ENCODE measurements at regions not wholly inside any gene's neighbourhood (a gene's known extent, or its start where the extent isn't known, plus 50 kb on each side); places are given as distances from the start of the nearest gene placed in this dataset.

DNA sequence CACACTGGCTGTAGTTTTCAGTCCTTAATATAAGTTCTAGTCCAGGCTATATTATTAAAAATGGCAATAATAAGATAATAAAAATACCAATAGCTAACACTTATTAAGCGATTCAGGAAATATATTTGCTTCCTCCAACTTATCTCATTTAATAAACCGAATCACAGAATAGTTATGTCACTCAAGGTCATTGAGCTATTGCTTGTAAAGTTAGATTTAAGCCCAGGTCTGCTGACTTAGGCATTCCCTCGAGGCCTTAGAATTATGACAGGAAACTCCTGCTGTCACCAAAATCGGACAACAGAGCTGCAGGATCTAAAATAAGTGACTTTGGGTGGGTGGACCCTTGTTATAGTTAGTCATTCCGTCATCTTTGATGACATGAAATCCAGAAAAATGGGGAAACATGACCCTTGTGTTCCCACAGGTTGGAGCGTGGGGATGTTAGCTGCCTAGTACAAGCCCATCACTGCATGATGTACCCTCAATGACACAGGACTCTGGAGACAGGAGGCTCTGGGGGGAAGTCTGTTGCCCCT, 181.3 kb upstream of the PHYHIPL start:
- no peak for TF ChIP-seq CTCF (IDR thresholded peaks at IDR 0.05)
- no peak for DNase-seq

GRCh38 chr10:58996063-58996462, 180.4 kb upstream of the PHYHIPL start:
- Mint-ChIP-seq H3K9me3 (no peaks in the 10 kb centered on the region), H3K27ac (no peak overlapping the region), H3K4me1 (ENCODE audit: low read depth) (no peaks in the 10 kb centered on the region), H3K36me3 (ENCODE audit: low read depth) (no peaks in the 10 kb centered on the region), H3K4me3 (no peak overlapping the region), H3K27me3 (ENCODE audit: insufficient read depth) (peaks cover 17% of the 10 kb centered on the region)
- no peak for TF ChIP-seq CTCF (IDR thresholded peaks at IDR 0.05)
- no peak for DNase-seq

More for the DNA sequence above, 181.3 kb upstream of the PHYHIPL start:
- peaks cover 17% of the 10 kb centered on the region for H3K27me3 Mint-ChIP-seq (ENCODE audit: insufficient read depth)
- H3K36me3 Mint-ChIP-seq (ENCODE audit: low read depth): no peaks in the 10 kb centered on the region
- H3K27ac Mint-ChIP-seq: no peak overlapping the region
- H3K4me3 Mint-ChIP-seq: no peak overlapping the region
- H3K9me3 Mint-ChIP-seq: no peaks in the 10 kb centered on the region
- no peaks in the 10 kb centered on the region for H3K4me1 Mint-ChIP-seq (ENCODE audit: low read depth)

- DNase-seq: no peak
- no peaks in the 10 kb centered on the region for H3K9me3 Mint-ChIP-seq
- no peak overlapping the region for H3K27ac Mint-ChIP-seq
- no peaks in the 10 kb centered on the region for H3K36me3 Mint-ChIP-seq (ENCODE audit: low read depth)
- H3K27me3 Mint-ChIP-seq (ENCODE audit: insufficient read depth): peaks cover 17% of the 10 kb centered on the region
- no peak overlapping the region for H3K4me3 Mint-ChIP-seq
- no peak for TF ChIP-seq CTCF (IDR thresholded peaks at IDR 0.05)
- no peaks in the 10 kb centered on the region for H3K4me1 Mint-ChIP-seq (ENCODE audit: low read depth)
Measured at GRCh38 chr10:58996866-58997265, 179.6 kb upstream of the PHYHIPL start.

- H3K9me3 Mint-ChIP-seq: no peaks in the 10 kb centered on the region
Measured at GRCh38 chr10:58998924-58999713, 177.3 kb upstream of the PHYHIPL start.

GRCh38 chr10:59000162-59000825, 176.1 kb upstream of the PHYHIPL start:
- Mint-ChIP-seq H3K4me1 (ENCODE audit: low read depth) (no peaks in the 10 kb centered on the region), H3K27me3 (ENCODE audit: insufficient read depth) (peaks cover 16% of the 10 kb centered on the region), H3K9me3 (no peaks in the 10 kb centered on the region), H3K27ac (no peak overlapping the region), H3K4me3 (no peak overlapping the region), H3K36me3 (ENCODE audit: low read depth) (no peaks in the 10 kb centered on the region)
- no peak for TF ChIP-seq CTCF (IDR thresholded peaks at IDR 0.05)
- no peak for DNase-seq

More at GRCh38 chr10:58998924-58999713, 177.3 kb upstream of the PHYHIPL start:
- no peaks in the 10 kb centered on the region for H3K4me1 Mint-ChIP-seq (ENCODE audit: low read depth)
- DNase-seq: no peak
- H3K4me3 Mint-ChIP-seq: no peak overlapping the region
- peaks cover 16% of the 10 kb centered on the region for H3K27me3 Mint-ChIP-seq (ENCODE audit: insufficient read depth)
- TF ChIP-seq CTCF (IDR thresholded peaks at IDR 0.05): no peak
- H3K27ac Mint-ChIP-seq: no peak overlapping the region
- no peaks in the 10 kb centered on the region for H3K36me3 Mint-ChIP-seq (ENCODE audit: low read depth)

All from HFFc6 (cell line).